ENCODE measurements at regions not wholly inside any gene's neighbourhood (a gene's known extent, or its start where the extent isn't known, plus 50 kb on each side); places are given as distances from the start of the nearest gene placed in this dataset.

GRCh38 chr11:45544826-45545225 is 120.6 kb downstream of the CHST1 start:
- ChIA-PET CTCF (interaction anchor here (1.0 to 1.1 kb wide), 2 partner anchors 110 to 227 kb away, joined by 3 to 4 read pairs; no protein-coding TSS in a partner anchor), POLR2A (interaction anchor here (0.7 kb wide), 1 partner anchor 1555 kb away, joined by 3 read pairs; no protein-coding TSS in a partner anchor)
- no peaks in the 10 kb centered on the region for H3K36me3 ChIP-seq (replicated peaks in 1 of 2; ENCODE audit: control insufficient read depth in 1 of 2, insufficient read depth in 2 of 2, low read length in 1 of 2)
- H3K9ac ChIP-seq, result no peak overlapping the region
- H3K9me3 ChIP-seq, result no peaks in the 10 kb centered on the region
- no peaks in the 10 kb centered on the region for H4K20me1 ChIP-seq (ENCODE audit: insufficient read depth)
- H3K4me3 ChIP-seq (ENCODE audit: low read depth in 2 of 2, low read length in 1 of 2), result no peak overlapping the region
- no peaks in the 10 kb centered on the region for H3F3A ChIP-seq (replicated peaks; ENCODE audit: insufficient read depth)
- H2AFZ ChIP-seq (ENCODE audit: low read depth), result no peak overlapping the region
- no peak for DNase-seq
- no peak for TF ChIP-seq SIN3A (IDR thresholded peaks at IDR 0.05; ENCODE audit: borderline replicate concordance, low read depth, low read length)
- TF ChIP-seq ZBTB33 (IDR thresholded peaks at IDR 0.05; ENCODE audit: borderline replicate concordance, low read depth), result no peak
- no peak for TF ChIP-seq CHD2 (IDR thresholded peaks at IDR 0.05; ENCODE audit: low read length, partially characterized antibody)
- TF ChIP-seq ELF1 (IDR thresholded peaks at IDR 0.05), result no peak
- TF ChIP-seq TCF12 (IDR thresholded peaks at IDR 0.05), result no peak
- no peak for TF ChIP-seq POLR2AphosphoS5 (IDR thresholded peaks at IDR 0.05; ENCODE audit: low read depth, low read length)
- TF ChIP-seq NRF1 (IDR thresholded peaks at IDR 0.05; ENCODE audit: low read depth, low read length), result no peak
- no peak for TF ChIP-seq FOSL2 (IDR thresholded peaks at IDR 0.05; ENCODE audit: borderline replicate concordance, low read depth)
- TF ChIP-seq EZH2phosphoT487 (IDR thresholded peaks at IDR 0.05; ENCODE audit: borderline replicate concordance, low read depth), result no peak
- TF ChIP-seq MEF2A (IDR thresholded peaks at IDR 0.05; ENCODE audit: borderline replicate concordance, low read depth), result no peak
- no peak for TF ChIP-seq TEAD4 (IDR thresholded peaks at IDR 0.05; ENCODE audit: borderline replicate concordance, insufficient read depth)
- no peak for TF ChIP-seq USF1 (IDR thresholded peaks at IDR 0.05; ENCODE audit: borderline replicate concordance, low read depth)
- no peak for TF ChIP-seq PBX3 (IDR thresholded peaks at IDR 0.05)
- no peak for TF ChIP-seq EP300 (IDR thresholded peaks at IDR 0.05; ENCODE audit: borderline replicate concordance in 1 of 2, low read depth in 1 of 2, low read length in 1 of 2)
- no peak for TF ChIP-seq RAD21 (IDR thresholded peaks at IDR 0.05; ENCODE audit: low read length)
- no peak for TF ChIP-seq RCOR1 (IDR thresholded peaks at IDR 0.05; ENCODE audit: low read length)
- TF ChIP-seq CTCF (IDR thresholded peaks at IDR 0.05), result no peak
- WGBS (ENCODE audit: low lambda C conversion rate), result 23% methylated on average over 4 of the region's 4 CpGs
- H3K9me2 ChIP-seq, result no peaks in the 10 kb centered on the region
- no peak overlapping the region for H3K27ac ChIP-seq (ENCODE audit: low read depth in 2 of 2, low read length in 1 of 2)
- no peaks in the 10 kb centered on the region for H3K27me3 ChIP-seq (ENCODE audit: insufficient read depth)
- no peak overlapping the region for H3K4me2 ChIP-seq
- no peaks in the 10 kb centered on the region for H3K4me1 ChIP-seq (ENCODE audit: control insufficient read depth in 1 of 2, insufficient read depth in 2 of 2, low read depth in 1 of 2, low read length in 1 of 2)
- no peaks in the 10 kb centered on the region for H3K79me2 ChIP-seq (ENCODE audit: insufficient read depth)
